Esophagus squamous epithelium (tissue), 4 donors: ENCODE measurements at regions not wholly inside any gene's neighbourhood (a gene's known extent, or its start where the extent isn't known, plus 50 kb on each side); places are given as distances from the start of the nearest gene placed in this dataset.

Experiments used
- CTCF ChIP-seq, 6 experiments: fragments of 450-650 bp in 4 of 6; fragments of 200-600 bp in 2 of 6; sonication (generic) in 2 of 6; IDR thresholded peaks; one replicate each; pipeline ENCODE4 v1.5.1; 2016 to 2019; ENCODE audit warnings: antibody characterized with exemption in 6 of 6, mild to moderate bottlenecking in 4 of 6, moderate library complexity in 4 of 6
- POLR2A ChIP-seq, 4 donors: fragments of 450-650 bp; IDR thresholded peaks; one replicate each; pipeline ENCODE4 v1.6.1; 2017; ENCODE audit warnings: antibody characterized with exemption in 4 of 4, mild to moderate bottlenecking in 4 of 4, moderate library complexity in 3 of 4

DNA sequence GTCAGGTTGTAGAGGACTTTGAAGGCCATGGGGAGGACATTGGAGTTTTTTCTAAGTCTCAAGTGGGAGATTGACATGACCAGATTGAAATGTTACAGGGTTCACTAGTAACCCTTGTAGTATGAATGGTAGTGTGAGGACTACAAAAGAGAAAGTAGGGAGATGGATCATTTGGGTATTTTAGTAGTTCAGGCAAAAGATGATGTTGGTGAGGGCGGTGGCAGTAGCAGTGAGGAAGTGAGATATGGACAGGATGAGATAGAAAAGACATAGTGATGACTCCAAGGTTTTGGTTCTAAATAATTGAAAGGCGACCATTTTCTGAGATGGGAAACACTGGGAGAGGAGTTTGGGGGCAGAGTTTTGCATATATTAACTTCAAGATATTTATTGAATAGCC, 94.2 kb upstream of the CNTN1 start:
- TF ChIP-seq CTCF (IDR thresholded peaks at IDR 0.05) (no peak), POLR2A (IDR thresholded peaks at IDR 0.05) (no peak)
